GM19328 (cell line): ENCODE measurements at regions not wholly inside any gene's neighbourhood (a gene's known extent, or its start where the extent isn't known, plus 50 kb on each side); places are given as distances from the start of the nearest gene placed in this dataset.

Experiments used
- ATAC-seq: cut with Tn5 transposase; IDR thresholded peaks from one replicate; pipeline ENCODE4 v1.9.1; 2021; ENCODE audit warnings: mild to moderate bottlenecking, moderate library complexity; ENCODE audit not compliant: unreplicated experiment

DNA sequence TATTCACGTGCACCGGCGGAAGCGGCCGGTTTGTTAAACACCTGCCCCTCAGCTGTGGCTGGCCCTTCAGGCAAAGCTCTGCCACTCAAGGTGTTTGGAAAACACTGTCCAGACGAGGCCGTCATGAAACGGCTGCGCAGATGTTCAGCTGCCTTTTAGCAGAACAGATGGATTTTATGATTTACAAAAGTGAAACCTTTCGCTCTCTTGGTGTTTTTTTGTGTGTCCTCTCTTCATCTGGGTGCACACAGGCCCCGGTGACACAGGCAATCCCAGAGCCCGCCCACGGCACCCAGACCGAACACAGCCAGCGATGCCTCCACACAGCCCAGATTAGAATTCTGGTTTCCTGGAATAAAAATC lies 397.0 kb downstream of the SMOC2 start:
- ATAC-seq, result no peak

DNA sequence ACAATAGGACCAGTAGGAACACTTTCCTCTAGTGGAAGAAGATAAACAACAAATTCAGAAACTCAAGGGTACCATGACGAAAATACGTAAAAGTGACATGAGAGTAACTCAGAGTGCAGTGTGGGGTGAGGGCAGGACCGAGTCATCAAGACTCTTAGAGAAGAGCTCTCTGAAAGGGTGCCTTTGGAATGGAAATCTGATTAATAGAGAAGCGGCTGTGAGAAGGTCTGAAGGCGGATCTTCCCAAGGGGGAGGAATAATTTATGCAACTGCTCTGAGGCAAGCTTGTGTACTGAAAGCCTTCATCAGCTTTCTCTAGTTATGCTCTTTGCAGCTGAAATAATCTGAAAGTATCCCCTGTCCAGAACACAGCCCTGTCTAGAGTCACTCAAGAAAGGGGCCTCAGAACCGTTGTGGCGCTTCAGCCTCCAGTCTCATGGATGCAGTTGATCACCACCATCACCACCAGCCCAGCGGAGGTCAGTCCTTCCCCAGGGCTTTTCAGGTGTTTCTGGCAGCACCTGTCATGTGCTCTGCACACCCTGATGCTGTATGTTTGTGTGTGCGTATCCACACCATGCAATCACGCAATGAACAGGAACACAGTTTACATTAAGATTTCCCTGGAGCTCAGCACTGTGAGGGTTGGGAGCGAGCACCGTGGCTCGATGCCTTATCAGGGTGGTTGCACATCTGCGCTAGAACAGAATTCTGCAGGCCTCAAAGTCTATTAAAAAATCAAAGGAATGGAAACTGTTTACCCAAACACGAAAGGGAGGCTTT lies 396.5 kb downstream of the SMOC2 start:
- ATAC-seq, result no peak

- no peak for ATAC-seq
Observed at GRCh38 chr6:168835991-168836390, 395.0 kb downstream of the SMOC2 start.

- ATAC-seq, result no peak
Observed at GRCh38 chr6:168834801-168835200, 393.8 kb downstream of the SMOC2 start.

DNA sequence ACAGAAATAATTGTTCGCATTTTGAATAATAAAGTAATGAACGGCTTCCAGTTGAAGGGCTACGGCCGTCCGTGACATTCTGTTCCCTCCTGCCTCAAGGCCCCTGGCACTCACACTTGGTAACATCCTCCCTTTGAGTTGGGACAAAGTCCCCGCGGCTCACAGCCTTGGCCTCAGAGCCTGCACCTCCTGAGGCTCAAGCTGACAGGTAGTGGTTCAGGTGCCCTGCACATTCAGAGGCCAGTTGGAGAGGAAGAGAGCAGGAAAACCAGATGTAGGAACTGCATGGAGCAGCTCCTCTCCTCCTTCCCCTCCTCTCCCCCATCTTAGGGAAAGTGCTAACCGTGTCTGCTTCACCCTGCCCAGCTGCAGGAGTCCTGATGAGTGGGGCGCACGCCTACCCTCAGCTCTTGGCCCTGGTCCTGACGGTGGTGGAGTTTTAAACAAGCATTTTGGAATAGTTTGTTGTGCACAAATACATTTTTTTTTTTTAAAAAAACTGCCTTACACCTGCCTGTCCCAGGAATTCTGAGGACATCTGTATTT lies 393.1 kb downstream of the SMOC2 start:
- no peak for ATAC-seq

DNA sequence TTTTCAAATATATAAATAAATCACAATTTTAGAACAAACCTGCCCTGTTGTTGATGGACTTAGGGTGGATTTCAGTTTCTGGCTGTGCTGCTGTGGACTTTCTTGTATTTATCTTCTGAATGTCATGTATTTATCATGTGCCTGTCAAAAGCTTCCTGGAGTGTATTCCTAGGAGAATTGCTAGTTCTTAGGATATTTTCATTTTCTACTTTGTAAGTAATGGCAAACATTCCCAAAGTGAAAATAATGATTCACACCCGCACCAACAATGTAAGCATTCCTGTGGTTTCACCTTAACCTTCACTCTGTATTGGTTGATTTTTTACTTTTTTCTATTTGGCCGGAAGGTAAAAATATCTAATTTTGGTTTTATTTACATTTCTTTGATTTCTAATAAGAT lies 387.8 kb downstream of the SMOC2 start:
- ATAC-seq, result no peak

DNA sequence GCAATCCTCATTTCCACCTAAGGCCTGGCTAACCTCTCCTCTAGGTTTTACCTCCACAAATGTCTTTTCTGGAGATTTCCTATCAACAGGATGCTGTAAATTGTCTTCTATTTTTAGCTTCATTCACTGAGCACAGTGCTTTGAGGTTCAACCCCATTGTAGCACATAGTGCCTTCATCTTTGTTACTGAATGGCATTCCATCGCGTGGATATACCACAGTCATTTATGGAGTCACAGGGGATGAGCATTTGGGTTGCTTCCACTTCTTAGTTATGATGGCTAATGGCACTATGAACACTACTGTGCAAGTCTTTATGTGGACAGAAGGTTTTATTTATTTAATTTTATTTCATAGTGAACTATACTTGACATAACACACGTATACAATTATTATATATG lies 387.1 kb downstream of the SMOC2 start:
- no peak for ATAC-seq

DNA sequence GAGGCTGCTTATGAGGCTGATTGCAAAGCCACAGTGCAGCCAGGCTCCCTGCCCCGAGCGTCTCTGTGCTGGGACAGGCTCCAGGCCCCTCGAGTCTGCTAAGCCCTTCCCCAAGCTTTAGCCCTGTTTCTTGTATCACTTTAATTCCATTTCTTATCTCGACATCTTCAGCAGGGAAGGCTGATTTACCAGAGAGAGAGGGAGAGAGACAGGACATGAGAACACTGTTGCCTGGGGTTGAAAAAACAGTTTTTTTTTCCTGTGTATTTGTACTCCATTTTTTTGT lies 386.5 kb downstream of the SMOC2 start:
- ATAC-seq, result no peak

DNA sequence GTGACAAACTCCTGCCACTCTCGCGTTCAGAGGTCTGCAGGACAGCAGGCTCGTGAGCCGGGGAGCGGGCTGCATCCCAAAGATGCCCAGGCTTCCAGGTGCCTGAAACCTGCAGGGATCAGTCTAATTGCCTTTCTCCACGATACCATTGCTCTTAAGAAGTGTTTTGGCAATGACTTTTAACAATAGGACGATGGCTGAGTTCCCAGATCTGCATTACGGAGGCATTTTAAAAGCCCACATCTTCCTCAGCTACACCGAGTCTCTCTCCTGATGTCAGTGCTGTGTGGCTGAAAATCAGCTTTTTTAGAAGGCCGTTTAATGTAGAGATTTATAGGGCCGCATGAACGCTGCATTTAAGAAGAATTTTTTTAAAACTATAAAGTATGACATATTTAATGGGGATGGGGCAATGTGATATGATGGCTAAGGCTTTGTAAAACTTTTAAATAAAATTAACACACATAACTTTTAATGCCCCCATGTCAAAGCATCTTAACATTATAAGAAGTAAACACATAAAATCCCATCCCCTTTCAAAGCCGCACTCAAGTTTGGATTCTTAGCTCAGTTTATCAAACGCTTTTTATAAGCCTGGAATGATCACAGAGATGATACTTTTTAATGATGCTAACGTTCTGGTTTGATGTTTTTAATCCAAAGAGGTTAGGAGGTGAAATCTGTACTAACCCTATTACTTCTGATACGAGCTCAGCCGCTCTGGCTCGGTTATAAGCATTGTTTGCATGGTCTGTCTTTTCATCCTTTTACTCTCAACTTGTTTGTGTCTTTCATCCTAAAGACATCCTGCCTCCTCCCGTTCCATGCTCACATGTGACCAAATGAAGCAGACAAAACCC lies 386.0 kb downstream of the SMOC2 start:
- ATAC-seq, result no peak

DNA sequence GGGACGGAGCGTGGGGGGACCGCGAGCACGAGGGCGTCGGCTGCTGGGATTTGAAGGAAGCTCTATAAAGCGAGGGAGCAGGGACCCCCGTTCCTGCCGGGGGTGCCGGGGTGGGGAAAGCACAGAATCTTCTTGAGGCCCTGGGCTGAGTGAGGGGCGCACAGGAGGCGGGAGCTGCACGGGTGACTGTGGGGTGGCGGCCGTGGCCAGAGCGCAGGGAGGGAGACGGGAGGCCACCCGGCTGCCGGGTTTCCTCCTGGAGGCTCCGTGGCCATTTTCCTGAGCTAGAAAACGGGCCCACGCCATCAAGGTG lies 385.1 kb downstream of the SMOC2 start:
- ATAC-seq, result no peak

- no peak for ATAC-seq
Observed at GRCh38 chr6:168825226-168826077, 384.5 kb downstream of the SMOC2 start.

DNA sequence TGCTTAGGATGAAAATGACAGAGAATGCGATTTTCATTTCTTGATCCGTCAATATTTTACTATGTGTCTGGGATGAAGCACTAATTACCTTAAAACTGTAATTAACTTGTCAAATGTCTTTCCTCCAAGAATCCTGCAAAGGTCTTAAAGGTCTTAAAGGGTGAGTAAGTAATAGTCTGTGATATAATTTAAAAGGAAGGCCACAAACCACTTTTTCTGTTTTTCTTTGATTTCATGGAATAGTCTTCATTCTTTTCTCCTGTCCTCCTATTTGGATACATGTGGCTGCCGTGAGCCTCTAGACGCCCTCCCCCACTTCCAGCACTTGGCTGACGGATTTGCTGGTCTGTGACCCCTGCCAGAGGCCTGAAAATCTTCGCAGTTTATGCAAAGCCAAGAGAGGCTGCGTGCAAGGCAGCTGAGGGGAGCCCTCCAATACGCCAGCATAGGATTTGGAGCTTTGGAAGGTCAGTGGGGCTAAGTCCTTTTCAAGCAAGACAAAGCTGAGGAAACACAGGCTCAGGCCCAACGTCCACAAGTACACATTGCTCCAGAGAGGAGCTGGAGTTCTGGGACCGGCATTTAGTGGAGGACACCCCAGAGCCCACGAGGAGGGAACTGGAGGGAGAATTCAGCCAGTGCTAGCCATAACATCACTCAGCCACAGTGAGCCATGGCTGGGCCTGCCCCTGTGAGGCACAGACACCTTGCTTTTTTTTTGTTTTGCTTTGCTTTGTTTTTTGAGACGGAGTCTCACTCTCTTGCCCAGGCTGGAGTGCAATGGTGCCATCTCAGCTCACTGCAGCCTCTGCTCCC lies 382.6 kb downstream of the SMOC2 start:
- ATAC-seq, result no peak

- no peak for ATAC-seq
Observed at GRCh38 chr6:168822376-168822775, 381.4 kb downstream of the SMOC2 start.

GRCh38 chr6:168819546-168819945 lies 378.6 kb downstream of the SMOC2 start:
- ATAC-seq, result no peak

GRCh38 chr6:168817558-168818159 lies 376.7 kb downstream of the SMOC2 start:
- no peak for ATAC-seq

DNA sequence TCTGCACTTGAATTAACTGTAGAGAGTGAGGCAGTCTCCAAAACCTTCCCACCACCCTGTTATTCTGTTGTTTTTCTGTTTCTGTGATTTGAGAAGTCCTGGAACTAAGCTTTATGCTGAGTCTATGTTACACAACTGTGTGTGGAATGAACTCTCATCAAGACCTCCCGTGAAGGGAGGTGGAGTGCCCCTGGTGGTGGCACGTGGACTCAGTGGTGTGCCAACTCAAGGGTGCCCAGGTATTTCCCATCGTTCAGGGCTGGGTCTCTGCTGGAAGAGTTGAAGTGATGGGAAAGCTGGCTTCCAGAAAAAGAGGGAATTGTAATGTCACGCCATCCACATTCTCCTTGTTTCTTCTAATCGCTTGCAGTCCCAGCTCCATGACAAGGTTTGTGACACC lies 374.2 kb downstream of the SMOC2 start:
- ATAC-seq, result no peak

DNA sequence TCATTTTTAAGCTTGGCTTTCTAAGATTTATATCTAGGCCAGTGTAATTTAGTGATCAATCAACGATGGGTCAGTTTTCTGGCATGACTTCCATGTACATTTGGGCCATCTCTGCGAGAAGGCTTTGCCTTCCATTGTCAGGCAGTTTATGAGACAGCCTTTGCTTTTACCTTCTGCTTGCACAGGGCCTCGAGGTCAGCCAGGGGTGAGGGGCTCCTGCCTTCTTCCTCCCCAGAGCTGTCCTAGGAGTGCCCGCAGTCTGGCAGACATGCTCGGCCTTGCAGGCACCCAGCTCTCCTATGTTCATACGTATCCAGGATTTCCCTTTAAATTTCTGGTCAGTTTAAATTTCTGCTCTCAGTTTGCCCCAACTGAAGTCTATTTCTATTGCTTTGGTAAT lies 367.2 kb downstream of the SMOC2 start:
- no peak for ATAC-seq

DNA sequence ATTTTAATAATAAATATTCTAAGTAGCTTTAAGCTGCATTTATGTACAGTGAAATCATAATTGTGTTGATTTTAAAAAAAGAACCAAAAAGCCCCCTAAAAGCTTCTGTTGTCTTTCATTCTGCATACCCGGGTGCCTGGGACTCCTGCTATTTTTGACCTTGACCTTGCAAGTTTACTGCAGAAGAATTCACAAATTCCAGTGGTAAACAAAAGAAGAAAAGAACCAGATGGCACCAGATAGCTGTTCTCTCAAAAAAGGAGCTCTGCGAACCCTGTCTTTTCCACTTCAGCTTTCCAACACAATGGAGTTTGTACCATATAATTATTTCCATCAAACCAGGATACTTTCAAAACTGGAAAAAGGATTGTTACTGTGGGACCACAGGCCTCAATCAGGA lies 363.3 kb downstream of the SMOC2 start:
- no peak for ATAC-seq

GRCh38 chr6:168803874-168804273 lies 362.9 kb downstream of the SMOC2 start:
- ATAC-seq, result no peak

DNA sequence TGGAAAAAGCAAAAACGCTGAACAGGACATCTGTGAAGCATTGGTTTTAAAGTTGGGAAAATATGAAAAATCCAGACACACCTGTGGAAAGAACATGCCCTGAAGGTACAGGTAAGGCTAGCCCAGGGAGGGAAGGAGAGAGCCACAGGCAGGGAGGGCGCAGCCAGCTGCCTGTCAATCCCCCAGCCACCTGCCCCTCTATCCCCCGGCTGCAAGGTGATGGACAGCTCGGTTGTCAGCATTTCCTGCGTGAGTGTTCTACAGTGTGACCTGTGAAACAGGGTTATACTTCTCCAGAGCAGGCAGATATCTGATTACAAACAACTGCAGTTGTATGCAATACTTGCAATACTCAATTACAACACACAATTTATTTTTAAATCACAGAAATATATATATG lies 358.1 kb downstream of the SMOC2 start:
- ATAC-seq, result no peak
